Uterus (tissue), 3 donors: ENCODE measurements at regions not wholly inside any gene's neighbourhood (a gene's known extent, or its start where the extent isn't known, plus 50 kb on each side); places are given as distances from the start of the nearest gene placed in this dataset.

Experiments used
- DNase-seq, 2 donors: peaks; one replicate each; pipeline ENCODE4 v3.0.0-alpha.2; 2019 to 2020
- H3K27ac ChIP-seq, 2 donors: fragments of 200-600 bp; sonication (generic); 1 replicate in 1 of 2; 2 replicates in 1 of 2; pipeline ENCODE4 v1.5.1; 2016 to 2018
- H3K27me3 ChIP-seq, 2 donors: fragments of 200-600 bp; sonication (generic); one replicate each; pipeline ENCODE4 v1.5.1; 2018 to 2019; ENCODE audit warnings: control low read depth in 1 of 2
- H3K36me3 ChIP-seq, 2 donors: fragments of 200-600 bp; sonication (generic); one replicate each; pipeline ENCODE4 v1.5.1; 2019; ENCODE audit warnings: control low read depth in 1 of 2
- H3K4me1 ChIP-seq, 2 donors: fragments of 200-600 bp; sonication (generic); one replicate each; pipeline ENCODE4 v1.5.1; 2018 to 2019; ENCODE audit warnings: control low read depth in 1 of 2
- H3K4me3 ChIP-seq, 2 donors: fragments of 200-600 bp; sonication (generic); 1 replicate in 1 of 2; 2 replicates in 1 of 2; pipeline ENCODE4 v1.5.1; 2018 to 2019; ENCODE audit warnings: mild to moderate bottlenecking in 1 of 2
- H3K9me3 ChIP-seq, 2 donors: fragments of 200-600 bp; sonication (generic); one replicate each; pipeline ENCODE4 v1.5.1; 2019; ENCODE audit warnings: control low read depth in 1 of 2
- CTCF ChIP-seq, 4 experiments: fragments of 200-600 bp in 2 of 4; fragments of 450-650 bp in 2 of 4; sonication (generic) in 2 of 4; IDR thresholded peaks; one replicate each; pipeline ENCODE4 v1.5.1; 2016 to 2019; ENCODE audit warnings: antibody characterized with exemption in 4 of 4, mild to moderate bottlenecking in 2 of 4, moderate library complexity in 1 of 4
- POLR2A ChIP-seq, 2 donors: fragments of 450-650 bp; IDR thresholded peaks; one replicate each; pipeline ENCODE4 v1.6.1; 2016; ENCODE audit warnings: antibody characterized with exemption in 2 of 2, mild to moderate bottlenecking in 1 of 2, moderate library complexity in 1 of 2
- intact Hi-C: fragments of 100-400 bp; cut with DNase I; formaldehyde crosslinking; loops from one replicate; pipeline ENCODE4 v1.15.1; 2023; ENCODE audit warnings: low total_unique reads
- donor health status: DM: yes; HTN: yes; CAD: no.

- Histone ChIP-seq H3K27me3 (no peaks in the 10 kb centered on the region), H3K4me1 (no peaks in the 10 kb centered on the region), H3K27ac (no peak overlapping the region), H3K36me3 (no peaks in the 10 kb centered on the region), H3K4me3 (no peak overlapping the region), H3K9me3 (no peaks in the 10 kb centered on the region)
- no peak for TF ChIP-seq CTCF (IDR thresholded peaks at IDR 0.05)
- DNase-seq: no peak
- intact Hi-C loops: no loop called here
Observed at GRCh38 chr6:95249661-95250060, 327.7 kb upstream of the MANEA start.

- no peak overlapping the region for H3K27ac ChIP-seq
- intact Hi-C loops: no loop called here
- no peak for DNase-seq
- H3K4me3 ChIP-seq: no peak overlapping the region
- no peaks in the 10 kb centered on the region for H3K9me3 ChIP-seq
- no peaks in the 10 kb centered on the region for H3K4me1 ChIP-seq
- TF ChIP-seq POLR2A (IDR thresholded peaks at IDR 0.05): no peak
- TF ChIP-seq CTCF (IDR thresholded peaks at IDR 0.05): no peak
- no peaks in the 10 kb centered on the region for H3K36me3 ChIP-seq
- H3K27me3 ChIP-seq: no peaks in the 10 kb centered on the region
Observed at GRCh38 chr6:95263840-95264239, 313.5 kb upstream of the MANEA start.

GRCh38 chr6:95266537-95267258 lies 310.6 kb upstream of the MANEA start:
- DNase-seq: no peak
- Histone ChIP-seq H3K4me1 (no peaks in the 10 kb centered on the region), H3K9me3 (no peaks in the 10 kb centered on the region), H3K27ac (no peak overlapping the region), H3K27me3 (no peaks in the 10 kb centered on the region), H3K36me3 (no peaks in the 10 kb centered on the region), H3K4me3 (no peak overlapping the region)
- TF ChIP-seq POLR2A (IDR thresholded peaks at IDR 0.05) (no peak), CTCF (IDR thresholded peaks at IDR 0.05) (no peak)
- intact Hi-C loops: no loop called here

GRCh38 chr6:95274686-95275235 lies 302.6 kb upstream of the MANEA start:
- TF ChIP-seq CTCF (IDR thresholded peaks at IDR 0.05) (no peak), POLR2A (IDR thresholded peaks at IDR 0.05) (no peak)
- intact Hi-C loops: no loop called here
- no peak for DNase-seq
- no peaks in the 10 kb centered on the region for H3K36me3 ChIP-seq
- H3K27ac ChIP-seq: no peak overlapping the region
- H3K9me3 ChIP-seq: no peaks in the 10 kb centered on the region
- no peaks in the 10 kb centered on the region for H3K4me1 ChIP-seq
- H3K4me3 ChIP-seq: no peak overlapping the region
- H3K27me3 ChIP-seq: no peaks in the 10 kb centered on the region

GRCh38 chr6:95279616-95280015 lies 297.7 kb upstream of the MANEA start:
- intact Hi-C loops: no loop called here
- no peak for TF ChIP-seq POLR2A (IDR thresholded peaks at IDR 0.05)
- no peak for TF ChIP-seq CTCF (IDR thresholded peaks at IDR 0.05)
- H3K27ac ChIP-seq: no peak overlapping the region
- H3K36me3 ChIP-seq: no peaks in the 10 kb centered on the region
- no peak for DNase-seq
- H3K9me3 ChIP-seq: no peaks in the 10 kb centered on the region
- H3K4me1 ChIP-seq: no peaks in the 10 kb centered on the region
- H3K4me3 ChIP-seq: no peak overlapping the region
- H3K27me3 ChIP-seq: no peaks in the 10 kb centered on the region
